ENCODE measurements at regions not wholly inside any gene's neighbourhood (a gene's known extent, or its start where the extent isn't known, plus 50 kb on each side); places are given as distances from the start of the nearest gene placed in this dataset.

DNA sequence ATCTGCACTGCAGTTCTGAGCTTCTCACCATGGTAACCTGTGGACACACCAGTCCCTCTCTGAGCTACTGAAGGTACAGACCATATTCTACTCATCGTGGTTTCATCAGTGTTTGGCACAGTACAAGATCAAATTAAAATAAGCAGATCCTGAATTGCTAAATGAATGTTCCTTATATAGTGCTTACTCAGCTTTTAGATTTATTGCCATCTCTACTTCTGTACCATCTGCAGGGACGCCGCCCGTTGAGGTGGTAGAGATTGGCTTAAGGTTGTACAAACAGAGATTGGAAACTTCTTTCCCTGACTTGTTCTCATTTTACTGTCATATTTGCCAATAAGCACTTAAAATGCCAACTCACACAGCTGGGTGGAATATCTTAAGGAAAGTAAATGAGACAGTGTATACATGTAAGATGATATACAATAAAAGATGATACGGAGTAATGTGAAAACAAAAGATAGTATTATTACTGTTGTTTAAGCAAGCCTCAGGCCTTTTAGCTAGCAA, 223.4 kb upstream of the FOXQ1 start:
- TF ChIP-seq, protein P1, sequence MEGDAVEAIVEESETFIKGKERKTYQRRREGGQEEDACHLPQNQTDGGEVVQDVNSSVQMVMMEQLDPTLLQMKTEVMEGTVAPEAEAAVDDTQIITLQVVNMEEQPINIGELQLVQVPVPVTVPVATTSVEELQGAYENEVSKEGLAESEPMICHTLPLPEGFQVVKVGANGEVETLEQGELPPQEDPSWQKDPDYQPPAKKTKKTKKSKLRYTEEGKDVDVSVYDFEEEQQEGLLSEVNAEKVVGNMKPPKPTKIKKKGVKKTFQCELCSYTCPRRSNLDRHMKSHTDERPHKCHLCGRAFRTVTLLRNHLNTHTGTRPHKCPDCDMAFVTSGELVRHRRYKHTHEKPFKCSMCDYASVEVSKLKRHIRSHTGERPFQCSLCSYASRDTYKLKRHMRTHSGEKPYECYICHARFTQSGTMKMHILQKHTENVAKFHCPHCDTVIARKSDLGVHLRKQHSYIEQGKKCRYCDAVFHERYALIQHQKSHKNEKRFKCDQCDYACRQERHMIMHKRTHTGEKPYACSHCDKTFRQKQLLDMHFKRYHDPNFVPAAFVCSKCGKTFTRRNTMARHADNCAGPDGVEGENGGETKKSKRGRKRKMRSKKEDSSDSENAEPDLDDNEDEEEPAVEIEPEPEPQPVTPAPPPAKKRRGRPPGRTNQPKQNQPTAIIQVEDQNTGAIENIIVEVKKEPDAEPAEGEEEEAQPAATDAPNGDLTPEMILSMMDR (IDR thresholded peaks at IDR 0.05; ENCODE audit: low read depth, low read length), result no peak
- DNase-seq (ENCODE audit: low read depth in 2 of 2), result no peak
- no peak overlapping the region for H3K4me3 ChIP-seq (replicated peaks in 1 of 2; ENCODE audit: low read depth in 2 of 2, low read length in 2 of 2)

DNA sequence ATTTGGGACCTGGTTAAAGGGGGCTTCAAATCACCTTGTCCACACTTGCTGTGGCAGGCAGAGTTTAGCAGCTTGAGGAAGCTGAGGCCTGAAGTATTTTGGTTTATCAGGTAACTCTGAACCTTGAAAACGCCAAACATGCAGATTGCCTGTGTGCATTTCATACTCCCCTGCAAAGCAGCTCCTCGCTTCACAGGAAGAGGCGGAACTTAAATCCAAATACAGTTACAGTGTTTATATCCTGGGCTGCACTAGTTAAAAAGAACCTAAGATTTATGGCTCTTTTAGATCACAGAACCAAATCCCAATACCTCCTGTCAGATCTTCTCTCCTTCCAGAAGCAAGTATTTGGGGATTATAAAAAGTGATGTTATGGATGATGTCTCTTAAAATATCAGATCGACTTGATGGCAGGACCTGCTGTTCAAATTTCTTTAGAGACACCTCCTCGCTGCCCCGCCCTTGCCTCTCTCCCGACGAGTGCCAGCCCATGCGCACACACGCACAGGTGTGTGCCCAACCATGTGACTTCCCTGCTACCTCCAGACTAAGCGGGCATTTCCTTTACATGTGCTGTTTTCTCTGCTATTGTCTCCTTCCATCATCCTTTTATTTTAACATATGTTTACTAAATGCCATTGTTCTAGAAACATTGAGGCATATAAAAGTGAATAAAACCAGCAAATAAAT, 224.6 kb upstream of the FOXQ1 start:
- H3K4me3 ChIP-seq (replicated peaks in 1 of 2; ENCODE audit: low read depth in 2 of 2, low read length in 2 of 2), result no peak overlapping the region
- TF ChIP-seq, protein P1 (IDR thresholded peaks at IDR 0.05; ENCODE audit: low read depth, low read length), result no peak
- DNase-seq (ENCODE audit: low read depth in 2 of 2), result no peak

DNA sequence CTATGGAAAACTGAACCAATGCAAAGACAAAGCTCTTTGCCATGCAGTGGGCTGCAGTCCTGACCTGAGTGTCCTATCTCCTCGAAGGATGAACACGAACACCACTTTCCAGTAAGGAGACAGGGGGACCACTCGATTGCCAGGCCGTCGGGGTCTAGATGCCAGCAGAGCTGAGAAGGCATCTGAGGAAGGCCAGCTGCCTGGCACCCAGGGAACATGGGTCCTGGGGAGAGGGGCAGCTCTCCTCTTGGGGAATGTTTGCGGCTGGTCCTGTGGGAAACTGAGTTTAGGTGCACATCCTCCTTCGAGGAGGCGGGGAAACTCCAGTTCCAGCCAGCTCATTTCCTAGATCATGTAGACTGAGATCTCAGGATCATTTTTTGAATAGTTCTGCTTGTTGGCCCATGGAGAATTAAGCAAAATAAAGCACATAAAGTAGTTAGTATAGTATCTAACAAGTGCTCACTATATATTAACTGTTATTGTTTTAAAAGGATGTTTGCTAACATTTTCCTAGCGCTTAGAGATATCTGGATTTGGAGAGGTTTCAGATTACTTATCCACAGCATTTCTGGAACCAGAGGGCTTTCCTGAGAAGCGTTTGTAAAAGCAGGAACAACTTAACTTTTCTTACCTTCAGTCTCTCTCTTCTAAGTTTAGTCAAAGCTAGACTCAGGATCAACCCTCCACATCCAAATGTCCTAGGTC, 225.3 kb upstream of the FOXQ1 start:
- TF ChIP-seq, protein P1 (IDR thresholded peaks at IDR 0.05; ENCODE audit: low read depth, low read length), result no peak
- H3K4me3 ChIP-seq (replicated peaks in 1 of 2; ENCODE audit: low read depth in 2 of 2, low read length in 2 of 2), result no peak overlapping the region
- no peak for DNase-seq (ENCODE audit: low read depth in 2 of 2)

DNA sequence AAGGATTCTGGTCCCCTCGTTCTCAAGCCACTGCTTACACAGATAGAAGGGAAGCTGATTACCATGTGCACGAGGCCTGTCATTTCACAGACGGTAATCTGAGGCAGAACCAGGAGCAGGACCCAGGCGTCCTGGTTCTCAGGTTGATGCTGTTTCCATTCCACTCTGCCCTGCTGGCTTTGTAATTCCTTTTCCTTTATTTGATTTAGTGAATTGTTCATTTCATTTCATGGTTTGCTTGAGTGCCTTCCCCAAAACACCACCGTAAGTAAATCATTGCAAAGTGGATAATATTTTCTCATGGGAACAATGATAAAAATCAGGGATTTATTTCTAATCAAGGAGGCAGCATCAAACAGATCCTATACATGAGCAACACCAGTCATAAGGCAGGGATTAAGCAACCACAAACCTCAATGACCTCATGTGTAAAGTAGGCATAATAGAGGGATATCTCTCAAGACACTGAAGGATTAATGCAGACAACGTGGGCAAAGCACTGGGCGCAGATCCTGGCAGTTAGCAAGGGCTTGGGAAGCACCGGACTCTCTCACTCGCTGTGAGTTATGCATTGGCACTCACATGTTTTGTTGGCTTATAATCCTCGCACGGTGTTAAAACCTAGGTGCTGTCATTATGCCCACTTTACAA, 229.5 kb upstream of the FOXQ1 start:
- peak in 1 of 2 donors; percentile 24 for DNase-seq (ENCODE audit: low read depth in 2 of 2)
- H3K4me3 ChIP-seq (replicated peaks in 1 of 2; ENCODE audit: low read depth in 2 of 2, low read length in 2 of 2), result no peak overlapping the region
- TF ChIP-seq, protein P1 (IDR thresholded peaks at IDR 0.05; ENCODE audit: low read depth, low read length), result no peak

DNA sequence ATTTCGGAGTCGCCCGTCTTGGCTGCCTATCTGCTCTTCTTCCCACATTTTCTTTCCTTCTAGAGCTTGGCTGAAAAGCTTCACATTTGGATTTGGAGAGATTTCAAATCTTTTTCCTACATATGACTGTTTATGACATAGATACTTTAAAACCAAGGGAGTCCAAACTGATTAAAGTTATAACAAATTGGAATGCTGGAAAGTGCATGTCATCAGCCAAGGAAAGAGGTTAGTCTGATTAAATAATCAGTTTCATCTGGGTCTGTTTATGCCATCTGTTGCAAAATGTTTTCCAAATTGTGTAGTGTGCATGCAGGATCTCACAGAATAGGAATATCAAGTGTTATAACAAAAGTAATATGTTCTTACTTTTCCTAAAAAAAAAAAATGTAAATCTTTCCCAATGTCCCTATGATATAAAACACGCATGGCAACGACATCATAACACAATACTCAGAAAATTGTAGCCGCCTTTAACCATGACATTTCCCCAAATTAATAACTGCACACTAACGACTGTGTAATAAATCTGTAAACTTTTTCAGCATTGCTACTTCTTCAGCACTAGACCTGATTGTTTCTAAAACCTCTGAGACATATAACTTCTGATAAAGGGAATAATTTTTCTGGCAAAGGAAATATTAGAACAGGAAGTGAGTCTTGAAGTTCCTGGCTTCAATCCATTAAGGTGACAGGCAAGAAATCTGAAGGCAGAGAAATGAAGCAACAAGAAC, 230.2 kb upstream of the FOXQ1 start:
- TF ChIP-seq, protein P1 (IDR thresholded peaks at IDR 0.05; ENCODE audit: low read depth, low read length), result no peak
- no peak overlapping the region for H3K4me3 ChIP-seq (replicated peaks in 1 of 2; ENCODE audit: low read depth in 2 of 2, low read length in 2 of 2)
- peak in 1 of 2 donors; percentile 43 for DNase-seq (ENCODE audit: low read depth in 2 of 2)
